ENCODE measurements at regions not wholly inside any gene's neighbourhood (a gene's known extent, or its start where the extent isn't known, plus 50 kb on each side); places are given as distances from the start of the nearest gene placed in this dataset.

DNA sequence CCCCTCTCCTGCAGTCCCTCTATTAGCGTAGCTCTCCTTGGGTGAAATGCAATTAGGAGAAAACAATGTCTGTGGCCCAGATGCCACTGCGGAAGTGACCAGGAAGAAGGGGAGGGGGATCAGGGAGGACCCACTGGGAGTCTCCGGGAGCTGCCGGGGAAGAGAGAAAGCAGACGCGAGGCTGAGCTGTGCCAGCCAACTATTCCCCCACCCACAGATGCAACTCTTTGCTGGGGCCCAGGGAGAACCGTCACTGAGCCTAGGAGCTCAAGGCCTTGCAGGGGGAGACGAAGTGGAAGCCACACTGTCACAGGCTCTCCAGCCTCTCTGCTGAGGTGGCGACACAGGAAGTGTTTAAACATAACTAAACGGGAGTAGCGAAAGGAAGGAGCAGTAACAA, 149.2 kb downstream of the BCOR start:
- TF ChIP-seq, protein P1, sequence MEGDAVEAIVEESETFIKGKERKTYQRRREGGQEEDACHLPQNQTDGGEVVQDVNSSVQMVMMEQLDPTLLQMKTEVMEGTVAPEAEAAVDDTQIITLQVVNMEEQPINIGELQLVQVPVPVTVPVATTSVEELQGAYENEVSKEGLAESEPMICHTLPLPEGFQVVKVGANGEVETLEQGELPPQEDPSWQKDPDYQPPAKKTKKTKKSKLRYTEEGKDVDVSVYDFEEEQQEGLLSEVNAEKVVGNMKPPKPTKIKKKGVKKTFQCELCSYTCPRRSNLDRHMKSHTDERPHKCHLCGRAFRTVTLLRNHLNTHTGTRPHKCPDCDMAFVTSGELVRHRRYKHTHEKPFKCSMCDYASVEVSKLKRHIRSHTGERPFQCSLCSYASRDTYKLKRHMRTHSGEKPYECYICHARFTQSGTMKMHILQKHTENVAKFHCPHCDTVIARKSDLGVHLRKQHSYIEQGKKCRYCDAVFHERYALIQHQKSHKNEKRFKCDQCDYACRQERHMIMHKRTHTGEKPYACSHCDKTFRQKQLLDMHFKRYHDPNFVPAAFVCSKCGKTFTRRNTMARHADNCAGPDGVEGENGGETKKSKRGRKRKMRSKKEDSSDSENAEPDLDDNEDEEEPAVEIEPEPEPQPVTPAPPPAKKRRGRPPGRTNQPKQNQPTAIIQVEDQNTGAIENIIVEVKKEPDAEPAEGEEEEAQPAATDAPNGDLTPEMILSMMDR (IDR thresholded peaks at IDR 0.05; ENCODE audit: extremely low read depth, missing control alignments): no peak
- no peak for DNase-seq (ENCODE audit: low spot score)

DNA sequence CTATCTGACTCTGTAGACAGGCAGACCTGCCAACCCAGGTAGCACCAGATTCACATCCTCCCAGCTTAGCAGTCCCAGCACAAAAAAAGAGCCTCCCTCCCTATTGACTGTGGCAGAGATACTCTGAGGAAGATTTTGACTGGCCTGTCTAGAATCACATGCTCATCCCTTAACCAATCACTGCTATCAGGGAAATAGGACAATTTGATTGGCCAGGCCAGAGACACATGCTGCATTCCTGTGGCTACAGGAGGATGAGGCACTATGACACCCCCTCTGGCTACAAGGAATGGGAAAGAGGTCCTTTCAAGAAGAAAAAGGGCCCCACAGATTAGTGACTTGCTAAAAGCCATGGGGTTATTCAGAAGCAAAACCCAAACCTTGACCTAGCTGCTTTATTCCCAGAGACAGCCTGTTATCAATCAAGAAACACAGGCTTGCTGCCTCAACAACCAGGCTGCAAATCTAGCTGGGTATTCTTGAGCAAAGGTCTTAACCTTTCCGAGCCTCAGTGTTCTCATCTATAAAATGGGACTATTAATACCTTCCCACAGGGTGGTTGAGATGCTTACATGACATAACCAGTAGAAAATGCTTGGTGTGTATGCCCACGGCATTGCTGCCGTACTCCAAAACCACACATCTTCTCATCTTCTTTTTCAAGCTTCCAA, 147.6 kb downstream of the BCOR start:
- no peak for DNase-seq (ENCODE audit: low spot score)

DNA sequence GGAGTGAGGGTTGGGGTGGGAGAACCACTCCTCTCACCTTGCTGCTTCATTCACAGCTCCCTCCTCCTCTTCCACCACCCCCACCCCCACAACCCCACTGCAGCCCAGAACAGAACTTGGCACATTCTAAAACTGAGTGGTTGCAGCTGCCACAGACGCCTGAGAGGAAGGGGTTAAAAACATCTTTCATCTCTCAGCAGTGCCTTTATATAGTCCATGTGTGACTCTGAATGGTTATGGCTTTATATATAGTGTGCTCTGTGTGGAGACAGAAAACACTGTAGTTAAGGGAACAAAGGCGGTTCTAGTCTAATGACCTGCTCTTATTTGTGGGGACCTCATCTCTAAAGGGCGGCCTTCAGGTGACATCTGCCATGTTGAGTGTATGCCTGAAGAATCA, 144.8 kb downstream of the BCOR start:
- TF ChIP-seq, protein P1 (IDR thresholded peaks at IDR 0.05; ENCODE audit: extremely low read depth, missing control alignments): no peak
- no peak for DNase-seq (ENCODE audit: low spot score)

More for the DNA sequence above, 147.6 kb downstream of the BCOR start:
- TF ChIP-seq, protein P1 (IDR thresholded peaks at IDR 0.05; ENCODE audit: extremely low read depth, missing control alignments): no peak

DNA sequence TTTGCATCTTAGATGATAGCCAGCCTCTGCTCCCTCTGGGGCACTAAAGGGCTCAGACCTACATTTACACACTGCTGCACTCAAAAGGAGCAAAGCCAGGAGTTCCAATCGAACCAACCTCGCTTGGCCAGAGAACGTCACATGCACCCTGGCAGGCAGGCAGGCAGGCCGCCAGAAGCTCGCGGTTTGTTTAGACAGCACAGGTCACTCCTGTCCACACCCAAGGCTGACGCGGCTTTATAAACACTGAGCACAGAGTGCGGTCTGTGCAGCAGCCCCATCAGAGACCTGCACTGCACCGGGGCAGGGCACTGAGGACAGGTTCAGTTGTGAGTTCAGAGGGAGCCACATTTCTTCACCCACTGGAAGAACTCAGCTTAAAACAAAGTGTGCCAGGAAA, 143.9 kb downstream of the BCOR start:
- DNase-seq (ENCODE audit: low spot score): no peak
- TF ChIP-seq, protein P1 (IDR thresholded peaks at IDR 0.05; ENCODE audit: extremely low read depth, missing control alignments): no peak

DNA sequence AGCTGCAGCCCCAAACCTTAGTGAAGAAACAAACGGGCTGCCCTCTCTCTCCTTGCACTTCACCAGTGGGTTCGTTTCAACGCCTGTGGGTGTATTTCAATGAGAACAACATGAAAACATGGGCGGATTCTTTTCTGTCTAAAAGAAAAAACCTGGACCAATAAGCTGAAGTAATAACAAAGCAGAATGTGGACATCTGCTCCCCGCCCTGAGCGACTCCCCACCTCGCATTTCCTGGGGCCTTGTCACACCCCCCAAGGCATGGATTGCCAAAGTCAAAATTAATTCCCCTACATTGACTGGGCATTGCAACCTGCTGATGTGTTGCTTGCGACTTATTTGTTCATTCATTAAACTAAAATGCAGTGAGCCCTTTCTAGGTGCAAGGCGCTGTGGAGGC, 142.9 kb downstream of the BCOR start:
- TF ChIP-seq, protein P1 (IDR thresholded peaks at IDR 0.05; ENCODE audit: extremely low read depth, missing control alignments): no peak
- DNase-seq (ENCODE audit: low spot score): no peak

DNA sequence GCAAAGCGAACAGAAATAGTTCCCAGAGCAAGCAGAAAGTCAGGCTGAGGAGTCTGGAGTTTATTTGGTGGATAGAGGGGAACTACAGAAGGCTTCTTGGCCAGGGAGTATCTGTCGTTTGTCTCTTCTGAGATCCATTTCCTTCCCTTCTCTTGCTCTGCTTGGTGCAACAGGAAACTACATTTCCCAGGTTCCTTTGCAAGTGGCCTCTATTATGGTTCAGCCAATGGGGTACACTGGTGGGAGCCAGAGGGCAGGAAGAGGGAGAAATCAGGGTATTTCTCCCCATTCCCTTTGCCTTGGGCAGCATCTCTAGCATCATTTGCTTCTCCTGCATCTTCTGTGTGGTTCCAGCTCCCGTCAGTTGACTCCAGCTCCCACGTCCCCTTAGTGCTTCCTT, 142.1 kb downstream of the BCOR start:
- peak; percentile 12 for DNase-seq (ENCODE audit: low spot score)
- TF ChIP-seq, protein P1 (IDR thresholded peaks at IDR 0.05; ENCODE audit: extremely low read depth, missing control alignments): no peak

DNA sequence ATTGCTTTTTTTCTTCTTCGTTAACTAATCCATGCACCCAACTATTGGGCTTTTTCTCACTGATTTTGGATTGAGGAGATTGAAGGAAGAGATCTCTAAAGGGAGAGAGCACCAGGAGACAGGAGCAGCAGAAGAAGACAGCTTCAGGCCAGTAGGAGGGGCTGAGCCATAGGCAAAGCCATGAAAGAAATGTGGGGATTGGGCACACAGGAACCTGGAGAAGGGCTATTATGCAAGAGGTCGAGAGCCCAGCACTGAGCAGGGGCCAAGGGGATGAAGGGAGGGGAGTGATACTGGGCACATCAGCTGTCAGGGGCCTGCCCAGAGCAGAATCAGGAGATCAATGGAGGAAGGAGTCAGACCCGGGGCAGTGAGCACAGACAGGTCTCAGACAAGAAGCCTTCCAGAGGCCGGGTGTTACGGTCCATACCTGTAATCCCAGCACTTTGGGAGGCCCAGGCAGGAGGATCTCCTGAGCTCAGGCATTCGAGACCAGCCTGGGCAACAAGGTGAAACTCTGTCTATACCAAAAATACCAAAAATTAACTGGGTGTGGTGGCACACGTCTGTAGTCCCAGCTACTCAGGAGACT, 140.9 kb downstream of the BCOR start:
- DNase-seq (ENCODE audit: low spot score): no peak
- TF ChIP-seq, protein P1 (IDR thresholded peaks at IDR 0.05; ENCODE audit: extremely low read depth, missing control alignments): no peak
